H1 (cell line): ENCODE measurements at regions not wholly inside any gene's neighbourhood (a gene's known extent, or its start where the extent isn't known, plus 50 kb on each side); places are given as distances from the start of the nearest gene placed in this dataset.

Experiments
- EP300 ChIP-seq, 2 experiments: IDR thresholded peaks; 1 replicate in 1 of 2; 2 replicates in 1 of 2; pipeline ENCODE4 v1.6.1; 2011 to 2012; ENCODE audit warnings: low read depth in 2 of 2, low read length in 2 of 2, mild to moderate bottlenecking in 2 of 2, borderline replicate concordance in 1 of 2, inconsistent platforms in 1 of 2, moderate library complexity in 1 of 2
- SAP30 ChIP-seq: fragments of 300-600 bp; sonication (generic); IDR thresholded peaks from 2 replicates; pipeline ENCODE4 v1.7.1; 2012; ENCODE audit warnings: low read length, moderate library complexity, mild to moderate bottlenecking, inconsistent platforms; ENCODE audit not compliant: insufficient read depth, insufficient replicate concordance

DNA sequence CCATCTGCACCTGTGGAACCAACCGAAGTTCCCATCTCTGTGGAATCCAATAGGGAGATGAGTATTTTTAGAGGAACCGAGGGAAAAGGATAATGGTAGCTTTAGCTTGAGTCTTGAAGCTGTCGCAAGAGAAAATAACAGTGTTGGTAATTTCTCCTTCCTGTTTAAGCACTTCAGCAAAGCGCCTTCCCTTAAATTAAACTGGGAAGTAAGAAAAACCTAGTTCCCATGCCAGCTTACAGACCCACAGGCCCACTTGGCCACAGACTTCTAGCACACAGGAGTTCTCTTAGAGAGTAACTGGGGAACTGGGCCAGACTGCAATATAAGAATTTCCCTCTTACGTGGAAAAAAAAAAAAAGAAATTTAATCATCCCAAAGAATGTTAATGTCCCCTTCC lies 223.8 kb downstream of the EFCAB11 start (continued):
- TF ChIP-seq EP300 (IDR thresholded peaks at IDR 0.05; ENCODE audit: borderline replicate concordance in 1 of 2, low read depth in 2 of 2, low read length in 2 of 2) = no peak
- no peak for TF ChIP-seq SAP30
